Right lobe of liver (tissue), 6 donors: ENCODE measurements at regions not wholly inside any gene's neighbourhood (a gene's known extent, or its start where the extent isn't known, plus 50 kb on each side); places are given as distances from the start of the nearest gene placed in this dataset.

Experiments
- ATAC-seq, 4 donors: fragments of 200-7000 bp; cut with Tn5 transposase; one replicate each; pipeline ENCODE4 v1.9.1; 2020; ENCODE audit warnings: mild to moderate bottlenecking in 4 of 4, moderate library complexity in 4 of 4
- DNase-seq, 3 donors: peaks; one replicate each; pipeline ENCODE4 v3.0.0-alpha.2; 2020
- H3K27ac ChIP-seq, 3 donors: fragments of 200-600 bp; one replicate each; pipeline ENCODE4 v1.8.0; 2022
- H3K27me3 ChIP-seq, 2 donors: fragments of 200-600 bp; one replicate each; pipeline ENCODE4 v1.8.0; 2022
- H3K36me3 ChIP-seq, 4 donors: fragments of 200-600 bp; sonication (generic) in 1 of 4; one replicate each; pipeline versions ENCODE4 v1.5.1 to v1.8.0; 2017 to 2022; ENCODE audit warnings: control low read depth in 1 of 4
- H3K4me1 ChIP-seq, 4 donors: fragments of 200-600 bp; sonication (generic) in 1 of 4; one replicate each; pipeline versions ENCODE4 v1.5.1 to v1.8.0; 2017 to 2022; ENCODE audit warnings: control low read depth in 1 of 4
- H3K4me3 ChIP-seq, 3 donors: fragments of 200-600 bp; one replicate each; pipeline ENCODE4 v1.8.0; 2022
- H3K9me3 ChIP-seq, 4 donors: fragments of 200-600 bp; sonication (generic) in 1 of 4; one replicate each; pipeline versions ENCODE4 v1.5.1 to v1.8.0; 2017 to 2022; ENCODE audit warnings: control low read depth in 1 of 4
- POLR2A ChIP-seq: fragments of 450-650 bp; IDR thresholded peaks from one replicate; pipeline ENCODE4 v1.6.1; 2017; ENCODE audit warnings: antibody characterized with exemption, mild to moderate bottlenecking
- WGBS: methylation state at CpG from one replicate; pipeline ENCODE4 v1.1.6; 2018; ENCODE audit warnings: low coverage, low lambda C conversion rate; ENCODE audit not compliant: insufficient coverage; ENCODE audit errors: missing lambda C conversion rate; 5-methylcytosine and 5-hydroxymethylcytosine counted together
- intact Hi-C, 2 donors: fragments of 100-400 bp; cut with DNase I; formaldehyde crosslinking; loops; one replicate each; pipeline versions ENCODE4 v1.11.2 to v1.14.1; 2022
- TF ChIP-seq, protein P1 (sequence below), 4 donors: fragments of 200-600 bp in 3 of 4; fragments of 450-650 bp in 1 of 4; IDR thresholded peaks; one replicate each; pipeline versions ENCODE4 v1.5.1 to v1.8.0; 2016 to 2022; ENCODE audit warnings: antibody characterized with exemption in 4 of 4, mild to moderate bottlenecking in 2 of 4
- donor health status: DM: no; HTN: yes; CAD: no.
- donor health status: DM: no; HTN: no; CAD: no.
- donor health status: DM: no; HTN: no; CAD: no.
- donor health status: DM: no; HTN: yes; CAD: no.
- donor health status: DM: no; HTN: yes; CAD: no.

DNA sequence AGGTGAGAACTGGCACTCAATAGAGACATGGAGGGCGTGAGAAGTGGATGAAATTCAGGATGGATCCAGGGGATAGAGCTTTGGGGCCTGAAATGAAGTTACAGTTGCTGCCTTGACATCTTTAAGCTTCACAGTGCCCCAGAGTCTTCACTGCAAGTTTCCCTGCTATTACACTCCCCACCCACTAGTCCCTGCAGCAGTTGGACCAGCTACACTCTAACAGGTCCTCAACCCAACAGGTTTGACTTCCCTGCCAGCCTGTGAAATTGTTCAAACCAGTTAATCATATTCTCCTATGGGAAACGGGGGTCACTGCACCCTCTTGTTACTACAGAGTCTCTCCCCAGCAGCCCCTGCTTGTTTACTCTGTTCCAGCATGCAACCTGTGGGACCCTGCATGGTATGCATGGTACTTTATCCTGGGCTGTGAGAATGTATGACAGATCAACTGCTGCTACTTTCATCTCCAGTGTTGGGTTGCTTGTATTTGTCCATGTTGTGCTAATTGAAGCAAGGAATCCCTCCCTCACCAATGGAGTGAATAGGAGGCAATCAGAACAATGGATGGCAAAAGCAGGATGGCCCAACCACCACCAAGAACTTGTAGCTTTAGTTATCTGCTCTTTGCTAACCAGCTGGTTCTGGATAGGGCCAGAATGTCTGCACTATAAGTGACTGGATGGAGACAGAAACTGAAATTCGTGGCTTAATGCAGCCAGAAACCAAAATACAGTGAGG lies 314.2 kb downstream of the OLFM4 start:
- no peaks in the 10 kb centered on the region for H3K27me3 ChIP-seq
- TF ChIP-seq POLR2A: no peak
- TF ChIP-seq, protein P1, sequence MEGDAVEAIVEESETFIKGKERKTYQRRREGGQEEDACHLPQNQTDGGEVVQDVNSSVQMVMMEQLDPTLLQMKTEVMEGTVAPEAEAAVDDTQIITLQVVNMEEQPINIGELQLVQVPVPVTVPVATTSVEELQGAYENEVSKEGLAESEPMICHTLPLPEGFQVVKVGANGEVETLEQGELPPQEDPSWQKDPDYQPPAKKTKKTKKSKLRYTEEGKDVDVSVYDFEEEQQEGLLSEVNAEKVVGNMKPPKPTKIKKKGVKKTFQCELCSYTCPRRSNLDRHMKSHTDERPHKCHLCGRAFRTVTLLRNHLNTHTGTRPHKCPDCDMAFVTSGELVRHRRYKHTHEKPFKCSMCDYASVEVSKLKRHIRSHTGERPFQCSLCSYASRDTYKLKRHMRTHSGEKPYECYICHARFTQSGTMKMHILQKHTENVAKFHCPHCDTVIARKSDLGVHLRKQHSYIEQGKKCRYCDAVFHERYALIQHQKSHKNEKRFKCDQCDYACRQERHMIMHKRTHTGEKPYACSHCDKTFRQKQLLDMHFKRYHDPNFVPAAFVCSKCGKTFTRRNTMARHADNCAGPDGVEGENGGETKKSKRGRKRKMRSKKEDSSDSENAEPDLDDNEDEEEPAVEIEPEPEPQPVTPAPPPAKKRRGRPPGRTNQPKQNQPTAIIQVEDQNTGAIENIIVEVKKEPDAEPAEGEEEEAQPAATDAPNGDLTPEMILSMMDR (IDR thresholded peaks at IDR 0.05): no peak
- ATAC-seq (no peak), DNase-seq (no peak)
- no peak overlapping the region for H3K27ac ChIP-seq
- 10% methylated on average over 3 of the region's 3 CpGs for WGBS
- H3K36me3 ChIP-seq: no peaks in the 10 kb centered on the region
- intact Hi-C loops: no loop called here
- H3K4me3 ChIP-seq: no peak overlapping the region
- H3K9me3 ChIP-seq: no peaks in the 10 kb centered on the region
- H3K4me1 ChIP-seq: no peaks in the 10 kb centered on the region

GRCh38 chr13:53343361-53343744 lies 314.7 kb downstream of the OLFM4 start:
- intact Hi-C loops: no loop called here
- DNase-seq: no peak
- no peak overlapping the region for H3K27ac ChIP-seq
- TF ChIP-seq POLR2A: no peak
- TF ChIP-seq, protein P1 (IDR thresholded peaks at IDR 0.05): no peak
- H3K36me3 ChIP-seq: no peaks in the 10 kb centered on the region
- ATAC-seq: no peak
- 44% methylated on average over 1 of the region's 1 CpG for WGBS
- H3K4me3 ChIP-seq: no peak overlapping the region
- no peaks in the 10 kb centered on the region for H3K9me3 ChIP-seq
- H3K4me1 ChIP-seq: no peaks in the 10 kb centered on the region
- no peaks in the 10 kb centered on the region for H3K27me3 ChIP-seq

GRCh38 chr13:53351021-53351420 lies 322.4 kb downstream of the OLFM4 start:
- H3K27me3 ChIP-seq: no peaks in the 10 kb centered on the region
- no peak for ATAC-seq
- no peaks in the 10 kb centered on the region for H3K4me1 ChIP-seq
- TF ChIP-seq POLR2A: no peak
- TF ChIP-seq, protein P1 (IDR thresholded peaks at IDR 0.05): no peak
- H3K9me3 ChIP-seq: no peaks in the 10 kb centered on the region
- no peaks in the 10 kb centered on the region for H3K36me3 ChIP-seq
- DNase-seq: no peak
- 73% methylated on average over 1 of the region's 1 CpG for WGBS
- intact Hi-C loops: no loop called here
- H3K27ac ChIP-seq: no peak overlapping the region
- H3K4me3 ChIP-seq: no peak overlapping the region

DNA sequence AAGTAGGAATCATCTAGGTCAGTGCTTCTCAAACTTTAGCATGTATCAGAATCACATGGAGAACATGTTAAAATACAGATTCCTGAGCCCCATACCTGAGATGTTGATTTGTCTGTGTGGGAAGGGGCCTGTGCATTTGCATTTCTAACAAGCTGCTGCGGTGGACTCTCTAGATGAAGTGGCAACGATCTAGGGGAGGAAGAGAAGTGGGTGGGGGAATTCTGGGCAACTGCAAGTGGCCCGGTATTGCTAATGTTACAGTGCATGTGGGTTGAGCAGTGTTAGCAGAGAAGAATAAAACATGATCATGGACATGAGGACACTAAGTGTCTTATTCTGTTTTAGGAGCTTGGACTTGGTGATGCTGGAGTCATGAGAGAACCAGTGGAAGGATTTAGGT lies 329.0 kb downstream of the OLFM4 start:
- intact Hi-C loops: no loop called here
- Histone ChIP-seq H3K4me3 (no peak overlapping the region), H3K27me3 (no peaks in the 10 kb centered on the region), H3K36me3 (no peaks in the 10 kb centered on the region), H3K9me3 (no peaks in the 10 kb centered on the region), H3K4me1 (no peaks in the 10 kb centered on the region), H3K27ac (no peak overlapping the region)
- TF ChIP-seq, protein P1 (IDR thresholded peaks at IDR 0.05): no peak
- TF ChIP-seq POLR2A: no peak
- no peak for DNase-seq
- 47% methylated on average over 3 of the region's 3 CpGs for WGBS
- no peak for ATAC-seq
